ENCODE measurements at regions not wholly inside any gene's neighbourhood (a gene's known extent, or its start where the extent isn't known, plus 50 kb on each side); places are given as distances from the start of the nearest gene placed in this dataset.

GRCh38 chr16:18024611-18025010, 311.9 kb downstream of the NPIPA8 start:
- no peaks in the 10 kb centered on the region for H3K9me3 Mint-ChIP-seq
- H3K4me1 Mint-ChIP-seq: no peaks in the 10 kb centered on the region
- ATAC-seq (ENCODE audit: low read depth) (no peak), DNase-seq (no peak)
- H3K4me3 Mint-ChIP-seq: no peak overlapping the region
- H3K36me3 Mint-ChIP-seq: no peaks in the 10 kb centered on the region
- peaks cover 2% of the 10 kb centered on the region for H3K27me3 Mint-ChIP-seq
- no peak overlapping the region for H3K27ac Mint-ChIP-seq
- POLR2A ChIA-PET: no interaction called here

GRCh38 chr16:18018376-18018775, 318.2 kb downstream of the NPIPA8 start:
- Mint-ChIP-seq H3K4me1 (no peaks in the 10 kb centered on the region), H3K4me3 (no peak overlapping the region), H3K9me3 (no peaks in the 10 kb centered on the region), H3K27ac (no peak overlapping the region), H3K36me3 (no peaks in the 10 kb centered on the region), H3K27me3 (peaks cover 12% of the 10 kb centered on the region)
- ATAC-seq (ENCODE audit: low read depth) (no peak), DNase-seq (no peak)
- POLR2A ChIA-PET: no interaction called here

GRCh38 chr16:18013863-18014262, 322.7 kb downstream of the NPIPA8 start:
- no peak overlapping the region for H3K27ac Mint-ChIP-seq
- ATAC-seq (ENCODE audit: low read depth) (no peak), DNase-seq (no peak)
- H3K4me1 Mint-ChIP-seq: no peaks in the 10 kb centered on the region
- H3K27me3 Mint-ChIP-seq: peaks cover 12% of the 10 kb centered on the region
- POLR2A ChIA-PET: no interaction called here
- no peak overlapping the region for H3K4me3 Mint-ChIP-seq
- H3K9me3 Mint-ChIP-seq: no peaks in the 10 kb centered on the region
- H3K36me3 Mint-ChIP-seq: no peaks in the 10 kb centered on the region

GRCh38 chr16:18008356-18008755, 328.2 kb downstream of the NPIPA8 start:
- ATAC-seq (ENCODE audit: low read depth) (no peak), DNase-seq (no peak)
- Mint-ChIP-seq H3K27me3 (no peaks in the 10 kb centered on the region), H3K27ac (no peak overlapping the region), H3K36me3 (no peaks in the 10 kb centered on the region), H3K9me3 (no peaks in the 10 kb centered on the region), H3K4me3 (no peak overlapping the region), H3K4me1 (no peaks in the 10 kb centered on the region)
- POLR2A ChIA-PET: no interaction called here

- H3K27ac Mint-ChIP-seq: no peak overlapping the region
- H3K36me3 Mint-ChIP-seq: no peaks in the 10 kb centered on the region
- peaks cover 2% of the 10 kb centered on the region for H3K9me3 Mint-ChIP-seq
- no peaks in the 10 kb centered on the region for H3K27me3 Mint-ChIP-seq
- POLR2A ChIA-PET: no interaction called here
- DNase-seq (no peak), ATAC-seq (ENCODE audit: low read depth) (no peak)
- H3K4me1 Mint-ChIP-seq: no peaks in the 10 kb centered on the region
- H3K4me3 Mint-ChIP-seq: no peak overlapping the region
Measured at GRCh38 chr16:18003033-18003432, 333.5 kb downstream of the NPIPA8 start.

- H3K9me3 Mint-ChIP-seq: peaks cover 2% of the 10 kb centered on the region
- H3K27ac Mint-ChIP-seq: no peak overlapping the region
- H3K4me1 Mint-ChIP-seq: no peaks in the 10 kb centered on the region
- peaks cover 4% of the 10 kb centered on the region for H3K27me3 Mint-ChIP-seq
- no peak overlapping the region for H3K4me3 Mint-ChIP-seq
- H3K36me3 Mint-ChIP-seq: no peaks in the 10 kb centered on the region
- DNase-seq (no peak), ATAC-seq (ENCODE audit: low read depth) (no peak)
- POLR2A ChIA-PET: no interaction called here
Measured at GRCh38 chr16:17998996-17999395, 337.5 kb downstream of the NPIPA8 start.

GRCh38 chr16:17998550-17998949, 338.0 kb downstream of the NPIPA8 start:
- H3K36me3 Mint-ChIP-seq: no peaks in the 10 kb centered on the region
- DNase-seq (no peak), ATAC-seq (ENCODE audit: low read depth) (no peak)
- H3K4me3 Mint-ChIP-seq: no peak overlapping the region
- H3K9me3 Mint-ChIP-seq: peaks cover 2% of the 10 kb centered on the region
- POLR2A ChIA-PET: no interaction called here
- no peak overlapping the region for H3K27ac Mint-ChIP-seq
- no peaks in the 10 kb centered on the region for H3K4me1 Mint-ChIP-seq
- H3K27me3 Mint-ChIP-seq: peaks cover 4% of the 10 kb centered on the region

GRCh38 chr16:17994027-17994426, 342.5 kb downstream of the NPIPA8 start:
- Mint-ChIP-seq H3K4me3 (no peak overlapping the region), H3K27ac (no peak overlapping the region), H3K9me3 (no peaks in the 10 kb centered on the region), H3K4me1 (no peaks in the 10 kb centered on the region), H3K36me3 (no peaks in the 10 kb centered on the region), H3K27me3 (peaks cover 4% of the 10 kb centered on the region)
- ATAC-seq (ENCODE audit: low read depth): no peak
- DNase-seq: no peak
- POLR2A ChIA-PET: no interaction called here

DNA sequence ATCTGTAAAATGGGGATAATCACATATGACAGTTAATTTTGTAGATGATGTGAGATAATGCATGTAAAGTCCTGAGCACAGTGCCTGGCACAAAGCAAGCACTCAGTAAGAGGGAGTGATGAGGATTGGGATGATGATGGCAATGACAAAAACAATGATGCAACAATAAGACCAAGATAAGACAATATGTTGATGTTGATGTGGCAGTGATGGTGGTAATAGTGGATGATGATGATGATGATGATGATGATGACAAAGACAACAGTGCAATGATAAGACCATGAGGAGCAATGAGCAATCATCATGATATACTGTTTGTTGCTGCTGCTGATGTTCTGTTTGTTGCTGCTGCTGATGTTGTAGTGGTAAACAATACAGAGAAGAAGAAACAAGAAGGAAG, 344.1 kb downstream of the NPIPA8 start:
- Mint-ChIP-seq H3K27ac (no peak overlapping the region), H3K4me1 (no peaks in the 10 kb centered on the region), H3K27me3 (peaks cover 4% of the 10 kb centered on the region), H3K9me3 (no peaks in the 10 kb centered on the region), H3K4me3 (no peak overlapping the region), H3K36me3 (no peaks in the 10 kb centered on the region)
- DNase-seq: no peak
- POLR2A ChIA-PET: no interaction called here
- no peak for ATAC-seq (ENCODE audit: low read depth)

- Mint-ChIP-seq H3K27me3 (no peaks in the 10 kb centered on the region), H3K4me3 (no peak overlapping the region), H3K36me3 (no peaks in the 10 kb centered on the region), H3K27ac (no peak overlapping the region), H3K9me3 (no peaks in the 10 kb centered on the region), H3K4me1 (no peaks in the 10 kb centered on the region)
- DNase-seq (no peak), ATAC-seq (ENCODE audit: low read depth) (no peak)
- POLR2A ChIA-PET: no interaction called here
Measured at GRCh38 chr16:17989255-17989654, 347.3 kb downstream of the NPIPA8 start.

DNA sequence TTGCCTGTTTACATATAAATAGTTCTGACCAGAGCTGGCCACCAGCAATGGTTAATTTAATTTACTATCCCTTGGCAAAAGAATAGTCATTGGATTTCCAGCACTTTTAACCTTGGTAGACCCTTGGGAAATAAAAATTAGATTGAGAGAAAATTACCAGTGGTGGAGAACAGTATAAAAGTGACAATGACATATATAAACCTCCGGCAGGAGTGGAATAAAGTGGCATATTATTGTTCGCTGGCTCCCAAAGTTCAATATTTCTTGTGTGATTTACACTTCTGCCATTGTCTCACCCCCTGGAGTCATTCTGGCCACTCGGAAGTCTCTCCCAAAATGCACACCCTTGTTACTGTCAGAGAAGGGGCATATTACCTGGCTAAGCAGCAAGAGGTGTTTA, 347.7 kb downstream of the NPIPA8 start:
- Mint-ChIP-seq H3K27me3 (no peaks in the 10 kb centered on the region), H3K4me3 (no peak overlapping the region), H3K36me3 (no peaks in the 10 kb centered on the region), H3K27ac (no peak overlapping the region), H3K4me1 (no peaks in the 10 kb centered on the region), H3K9me3 (no peaks in the 10 kb centered on the region)
- no peak for ATAC-seq (ENCODE audit: low read depth)
- no peak for DNase-seq
- POLR2A ChIA-PET: no interaction called here

- H3K4me1 Mint-ChIP-seq: no peaks in the 10 kb centered on the region
- DNase-seq (no peak), ATAC-seq (ENCODE audit: low read depth) (no peak)
- H3K4me3 Mint-ChIP-seq: no peak overlapping the region
- no peak overlapping the region for H3K27ac Mint-ChIP-seq
- POLR2A ChIA-PET: no interaction called here
- peaks cover 1% of the 10 kb centered on the region for H3K9me3 Mint-ChIP-seq
- H3K27me3 Mint-ChIP-seq: no peaks in the 10 kb centered on the region
- no peaks in the 10 kb centered on the region for H3K36me3 Mint-ChIP-seq
Measured at GRCh38 chr16:17986991-17987390, 349.5 kb downstream of the NPIPA8 start.

DNA sequence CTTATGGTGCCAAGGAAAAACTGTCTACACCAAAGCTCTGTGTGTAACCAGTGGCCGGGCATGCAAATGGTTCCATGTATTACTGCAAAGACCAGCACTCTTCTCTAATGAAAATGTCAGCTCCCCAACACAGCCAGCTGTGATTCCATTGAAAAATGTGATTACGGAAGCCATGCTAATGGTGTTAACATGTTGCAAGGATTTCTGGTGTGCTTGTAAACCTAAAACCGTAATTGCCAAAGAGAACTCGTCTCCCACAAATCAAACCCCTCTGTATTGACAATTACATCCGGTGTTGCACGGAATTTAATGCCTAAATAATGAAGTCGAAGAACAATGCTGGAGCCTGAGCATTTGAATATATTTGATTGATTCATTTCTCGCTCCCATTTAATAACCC, 351.7 kb downstream of the NPIPA8 start:
- no peak for ATAC-seq (ENCODE audit: low read depth)
- no peak for DNase-seq
- Mint-ChIP-seq H3K9me3 (peaks cover 1% of the 10 kb centered on the region), H3K36me3 (no peaks in the 10 kb centered on the region), H3K4me3 (no peak overlapping the region), H3K27ac (no peak overlapping the region), H3K27me3 (no peaks in the 10 kb centered on the region), H3K4me1 (no peaks in the 10 kb centered on the region)
- POLR2A ChIA-PET: no interaction called here

GRCh38 chr16:17983847-17984639, 352.5 kb downstream of the NPIPA8 start:
- ATAC-seq (ENCODE audit: low read depth) (no peak), DNase-seq (no peak)
- H3K36me3 Mint-ChIP-seq: no peaks in the 10 kb centered on the region
- no peaks in the 10 kb centered on the region for H3K27me3 Mint-ChIP-seq
- H3K4me3 Mint-ChIP-seq: no peak overlapping the region
- H3K4me1 Mint-ChIP-seq: no peaks in the 10 kb centered on the region
- POLR2A ChIA-PET: no interaction called here
- H3K9me3 Mint-ChIP-seq: peaks cover 1% of the 10 kb centered on the region
- H3K27ac Mint-ChIP-seq: no peak overlapping the region

- Mint-ChIP-seq H3K9me3 (peaks cover 1% of the 10 kb centered on the region), H3K27me3 (no peaks in the 10 kb centered on the region), H3K4me1 (no peaks in the 10 kb centered on the region), H3K36me3 (no peaks in the 10 kb centered on the region), H3K27ac (no peak overlapping the region), H3K4me3 (no peak overlapping the region)
- POLR2A ChIA-PET: no interaction called here
- DNase-seq (no peak), ATAC-seq (ENCODE audit: low read depth) (no peak)
Measured at GRCh38 chr16:17983114-17983513, 353.4 kb downstream of the NPIPA8 start.

Measured in activated naive CD8-positive, alpha-beta T cell treated with anti-CD3 and anti-CD28 coated beads, Interleukin-2, amount 10 ng/mL, durations not matched to agents 7 days and 5 days (primary cell).